ENCODE measurements at regions not wholly inside any gene's neighbourhood (a gene's known extent, or its start where the extent isn't known, plus 50 kb on each side); places are given as distances from the start of the nearest gene placed in this dataset.

DNA sequence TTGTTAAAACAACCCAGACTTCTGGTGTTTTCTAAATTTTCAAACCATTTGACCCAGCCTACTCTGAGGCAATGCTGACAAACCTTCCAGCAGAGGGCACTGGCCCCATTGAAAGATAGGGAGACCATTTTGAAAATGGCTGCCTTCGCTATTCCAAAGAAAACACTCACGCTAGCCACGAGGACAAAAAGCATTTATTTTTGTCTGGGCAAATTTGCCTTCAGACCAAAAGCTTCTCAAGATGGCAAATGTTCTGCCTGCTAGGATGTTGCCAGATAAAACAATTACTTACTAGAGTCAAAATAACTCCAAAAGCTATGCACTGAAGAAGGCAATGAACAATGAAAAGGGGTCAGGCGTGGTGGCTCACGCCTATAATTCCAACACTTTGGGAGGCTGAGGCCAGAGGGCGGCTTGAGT is 296.7 kb upstream of the IRX5 start:
- H3K36me3 ChIP-seq (ENCODE audit: low read depth): no peaks in the 10 kb centered on the region
- H3K9ac ChIP-seq: no peak overlapping the region
- H3K4me1 ChIP-seq (ENCODE audit: insufficient read depth): peaks cover 4% of the 10 kb centered on the region; the same call in 1 of the 2 replicates
- TF ChIP-seq EZH2phosphoT487 (IDR thresholded peaks at IDR 0.05; ENCODE audit: insufficient read depth, low read depth) (no peak), EZH2 (IDR thresholded peaks at IDR 0.05; ENCODE audit: insufficient read depth, poor library complexity, severe bottlenecking) (no peak)
- peak overlapping the region; percentile 81 for H2AFZ ChIP-seq
- no peaks in the 10 kb centered on the region; the same call in 1 of the 2 replicates for H3K27me3 ChIP-seq (replicated peaks; ENCODE audit: insufficient read depth)
- no peak overlapping the region for H3K27ac ChIP-seq
- peak overlapping the region; percentile 42; the same call in 1 of the 2 replicates for H3K4me3 ChIP-seq
- no peak overlapping the region for H3K4me2 ChIP-seq (ENCODE audit: unreplicated experiment)
- H4K20me1 ChIP-seq (ENCODE audit: insufficient read depth): no peaks in the 10 kb centered on the region
- H3K79me2 ChIP-seq (ENCODE audit: insufficient read depth): no peaks in the 10 kb centered on the region
- H3K9me3 ChIP-seq (ENCODE audit: low read depth): no peaks in the 10 kb centered on the region
- peaks cover 12% of the 10 kb centered on the region; the same call in 1 of the 2 replicates for H3F3A ChIP-seq (ENCODE audit: insufficient read depth)
- in situ Hi-C loops (cut with MboI): no loop called here
- peaks cover 4% of the 10 kb centered on the region; the same call in 1 of the 2 replicates for H3K9me2 ChIP-seq (ENCODE audit: insufficient read depth)
- DNase-seq: peak; percentile 57
- WGBS, 2 experiments (ENCODE audit: low coverage in 1 of 2, low lambda C conversion rate in 2 of 2, missing lambda C conversion rate in 2 of 2): 45 to 55% methylated on average over 6 of the region's 6 CpGs

- Histone ChIP-seq H3K9ac (no peak overlapping the region), H3K36me3 (ENCODE audit: low read depth) (no peaks in the 10 kb centered on the region), H3K4me3 (no peak overlapping the region), H3K27me3 (replicated peaks; ENCODE audit: insufficient read depth) (no peaks in the 10 kb centered on the region), H2AFZ (no peak overlapping the region; the same call in 1 of the 2 replicates), H3K27ac (no peak overlapping the region), H3K4me1 (ENCODE audit: insufficient read depth) (peaks cover 4% of the 10 kb centered on the region; the same call in 1 of the 2 replicates), H3K9me2 (ENCODE audit: insufficient read depth) (peaks cover 4% of the 10 kb centered on the region; the same call in 1 of the 2 replicates), H4K20me1 (ENCODE audit: insufficient read depth) (no peaks in the 10 kb centered on the region), H3K4me2 (ENCODE audit: unreplicated experiment) (no peak overlapping the region), H3F3A (ENCODE audit: insufficient read depth) (peaks cover 12% of the 10 kb centered on the region; the same call in 1 of the 2 replicates), H3K9me3 (ENCODE audit: low read depth) (no peaks in the 10 kb centered on the region), H3K79me2 (ENCODE audit: insufficient read depth) (no peaks in the 10 kb centered on the region)
- in situ Hi-C loops (cut with MboI): no loop called here
- WGBS, 2 experiments (ENCODE audit: low coverage in 1 of 2, low lambda C conversion rate in 2 of 2, missing lambda C conversion rate in 2 of 2): 70% methylated on average over 13 of the region's 13 CpGs
- TF ChIP-seq EZH2 (IDR thresholded peaks at IDR 0.05; ENCODE audit: insufficient read depth, poor library complexity, severe bottlenecking) (no peak), EZH2phosphoT487 (IDR thresholded peaks at IDR 0.05; ENCODE audit: insufficient read depth, low read depth) (no peak)
- DNase-seq: no peak
Observed at GRCh38 chr16:54632322-54633220, 298.1 kb upstream of the IRX5 start.

DNA sequence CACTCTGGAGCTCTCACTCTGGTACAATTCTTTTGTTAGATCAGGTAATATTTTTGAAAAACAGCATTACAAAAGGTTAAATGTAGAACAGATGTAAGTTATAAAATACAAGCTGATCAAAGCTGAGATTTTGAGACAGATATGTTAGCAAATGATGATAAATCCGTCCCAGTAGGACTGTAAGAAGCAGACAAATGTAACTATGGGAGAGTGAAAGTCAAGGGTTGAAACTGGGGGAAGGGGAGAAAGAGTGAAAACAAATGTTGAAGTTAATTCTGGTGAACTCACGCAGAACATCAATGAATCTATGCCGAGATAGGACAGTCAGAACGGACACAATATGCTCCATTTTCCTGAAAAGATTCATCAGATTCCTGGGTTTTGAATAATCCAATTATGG is 298.9 kb upstream of the IRX5 start:
- H3K4me1 ChIP-seq (ENCODE audit: insufficient read depth): peaks cover 4% of the 10 kb centered on the region; the same call in 1 of the 2 replicates
- no peaks in the 10 kb centered on the region for H3K9me3 ChIP-seq (ENCODE audit: low read depth)
- H4K20me1 ChIP-seq (ENCODE audit: insufficient read depth): no peaks in the 10 kb centered on the region
- peaks cover 12% of the 10 kb centered on the region; the same call in 1 of the 2 replicates for H3F3A ChIP-seq (ENCODE audit: insufficient read depth)
- H3K4me2 ChIP-seq (ENCODE audit: unreplicated experiment): no peak overlapping the region
- H3K27me3 ChIP-seq (replicated peaks; ENCODE audit: insufficient read depth): no peaks in the 10 kb centered on the region
- H3K36me3 ChIP-seq (ENCODE audit: low read depth): no peaks in the 10 kb centered on the region
- in situ Hi-C loops (cut with MboI): no loop called here
- DNase-seq: no peak
- WGBS, 2 experiments (ENCODE audit: low coverage in 1 of 2, low lambda C conversion rate in 2 of 2, missing lambda C conversion rate in 2 of 2): 91 to 94% methylated on average over 4 of the region's 4 CpGs
- H2AFZ ChIP-seq: no peak overlapping the region
- no peak overlapping the region for H3K4me3 ChIP-seq
- H3K9me2 ChIP-seq (ENCODE audit: insufficient read depth): peaks cover 4% of the 10 kb centered on the region; the same call in 1 of the 2 replicates
- H3K9ac ChIP-seq: no peak overlapping the region
- no peaks in the 10 kb centered on the region for H3K79me2 ChIP-seq (ENCODE audit: insufficient read depth)
- H3K27ac ChIP-seq: no peak overlapping the region
- TF ChIP-seq EZH2 (IDR thresholded peaks at IDR 0.05; ENCODE audit: insufficient read depth, poor library complexity, severe bottlenecking) (no peak), EZH2phosphoT487 (IDR thresholded peaks at IDR 0.05; ENCODE audit: insufficient read depth, low read depth) (no peak)

GRCh38 chr16:54630284-54630967 is 300.2 kb upstream of the IRX5 start:
- H2AFZ ChIP-seq: no peak overlapping the region
- peaks cover 12% of the 10 kb centered on the region; the same call in 1 of the 2 replicates for H3F3A ChIP-seq (ENCODE audit: insufficient read depth)
- peak; percentile 78 for DNase-seq
- no peaks in the 10 kb centered on the region for H3K79me2 ChIP-seq (ENCODE audit: insufficient read depth)
- peaks cover 4% of the 10 kb centered on the region; the same call in 1 of the 2 replicates for H3K9me2 ChIP-seq (ENCODE audit: insufficient read depth)
- H3K36me3 ChIP-seq (ENCODE audit: low read depth): no peaks in the 10 kb centered on the region
- no peaks in the 10 kb centered on the region for H4K20me1 ChIP-seq (ENCODE audit: insufficient read depth)
- H3K27ac ChIP-seq: peak overlapping the region; percentile 38
- TF ChIP-seq EZH2 (IDR thresholded peaks at IDR 0.05; ENCODE audit: insufficient read depth, poor library complexity, severe bottlenecking) (no peak), EZH2phosphoT487 (IDR thresholded peaks at IDR 0.05; ENCODE audit: insufficient read depth, low read depth) (no peak)
- in situ Hi-C loops (cut with MboI): no loop called here
- H3K4me2 ChIP-seq (ENCODE audit: unreplicated experiment): no peak overlapping the region
- peaks cover 4% of the 10 kb centered on the region; the same call in 1 of the 2 replicates for H3K4me1 ChIP-seq (ENCODE audit: insufficient read depth)
- WGBS, 2 experiments (ENCODE audit: low coverage in 1 of 2, low lambda C conversion rate in 2 of 2, missing lambda C conversion rate in 2 of 2): 14 to 24% methylated on average over 4 of the region's 4 CpGs
- H3K9me3 ChIP-seq (ENCODE audit: low read depth): no peaks in the 10 kb centered on the region
- no peaks in the 10 kb centered on the region for H3K27me3 ChIP-seq (replicated peaks; ENCODE audit: insufficient read depth)
- H3K4me3 ChIP-seq: no peak overlapping the region
- H3K9ac ChIP-seq: no peak overlapping the region

All from GM23248 (cell line).